NCI-H187 treated with DMSO at 0.1 percent for 48 hours (cell line): ENCODE measurements at regions not wholly inside any gene's neighbourhood (a gene's known extent, or its start where the extent isn't known, plus 50 kb on each side); places are given as distances from the start of the nearest gene placed in this dataset.

ENCODE experiments used
- DNase-seq: peaks from one replicate; lab custom pipeline; 2025; lab: John Stamatoyannopoulos, UW

- no peak for DNase-seq
Observed at GRCh38 chr1:221431068-221431651, 310.7 kb downstream of the DUSP10 start.

GRCh38 chr1:221431961-221432360, 309.9 kb downstream of the DUSP10 start:
- no peak for DNase-seq

- DNase-seq = no peak
Observed at GRCh38 chr1:221435504-221435904, 306.4 kb downstream of the DUSP10 start.

- DNase-seq = no peak
Observed at GRCh38 chr1:221437171-221437570, 304.7 kb downstream of the DUSP10 start.

- DNase-seq = no peak
Observed at GRCh38 chr1:221437926-221438325, 304.0 kb downstream of the DUSP10 start.

GRCh38 chr1:221439008-221439746, 302.7 kb downstream of the DUSP10 start:
- DNase-seq = no peak

GRCh38 chr1:221439747-221440501, 302.0 kb downstream of the DUSP10 start:
- DNase-seq = no peak

- no peak for DNase-seq
Observed at GRCh38 chr1:221440658-221441057, 301.2 kb downstream of the DUSP10 start.

GRCh38 chr1:221442056-221442455, 299.8 kb downstream of the DUSP10 start:
- DNase-seq = no peak

GRCh38 chr1:221444346-221444745, 297.5 kb downstream of the DUSP10 start:
- DNase-seq = no peak

- no peak for DNase-seq
Observed at GRCh38 chr1:221448585-221449175, 293.2 kb downstream of the DUSP10 start.

- DNase-seq = no peak
Observed at GRCh38 chr1:221449194-221449593, 292.7 kb downstream of the DUSP10 start.

GRCh38 chr1:221449801-221450470, 292.0 kb downstream of the DUSP10 start:
- DNase-seq = no peak

- DNase-seq = no peak
Observed at GRCh38 chr1:221451741-221452140, 290.1 kb downstream of the DUSP10 start.

- DNase-seq = no peak
Observed at GRCh38 chr1:221454096-221454495, 287.8 kb downstream of the DUSP10 start.

- no peak for DNase-seq
Observed at GRCh38 chr1:221456918-221457317, 285.0 kb downstream of the DUSP10 start.

GRCh38 chr1:221457685-221458446, 284.0 kb downstream of the DUSP10 start:
- no peak for DNase-seq

GRCh38 chr1:221458447-221459156, 283.3 kb downstream of the DUSP10 start:
- DNase-seq = no peak

GRCh38 chr1:221459558-221459957, 282.3 kb downstream of the DUSP10 start:
- no peak for DNase-seq

- DNase-seq = no peak
Observed at GRCh38 chr1:221462345-221462744, 279.5 kb downstream of the DUSP10 start.

GRCh38 chr1:221468546-221468945, 273.3 kb downstream of the DUSP10 start:
- DNase-seq = no peak
